Muscle layer of duodenum (tissue), 2 donors: ENCODE measurements at regions not wholly inside any gene's neighbourhood (a gene's known extent, or its start where the extent isn't known, plus 50 kb on each side); places are given as distances from the start of the nearest gene placed in this dataset.

Source experiments
- H3K27ac ChIP-seq: one replicate; pipeline ENCODE4 v1.7.0; 2013; ENCODE audit warnings: mild to moderate bottlenecking, low read length
- H3K27me3 ChIP-seq: one replicate; pipeline ENCODE4 v1.7.0; 2013; ENCODE audit warnings: low read depth, mild to moderate bottlenecking, control low read depth, low read length
- H3K36me3 ChIP-seq, 2 donors: one replicate each; pipeline ENCODE4 v1.7.0; 2013; ENCODE audit warnings: low read length in 2 of 2, control low read depth in 1 of 2, mild to moderate bottlenecking in 1 of 2; ENCODE audit not compliant: insufficient read depth in 2 of 2, control insufficient read depth in 1 of 2
- H3K4me1 ChIP-seq, 2 donors: one replicate each; pipeline ENCODE4 v1.7.0; 2013; ENCODE audit warnings: low read length in 2 of 2, mild to moderate bottlenecking in 2 of 2, control low read depth in 1 of 2, moderate library complexity in 1 of 2; ENCODE audit not compliant: insufficient read depth in 2 of 2, control insufficient read depth in 1 of 2
- H3K4me3 ChIP-seq, 2 donors: one replicate each; pipeline ENCODE4 v1.7.0; 2013; ENCODE audit warnings: low read length in 2 of 2, low read depth in 1 of 2, mild to moderate bottlenecking in 1 of 2
- H3K9me3 ChIP-seq, 2 donors: one replicate each; pipeline ENCODE4 v1.7.0; 2013; ENCODE audit warnings: low read length in 2 of 2, control low read depth in 1 of 2, mild to moderate bottlenecking in 1 of 2; ENCODE audit not compliant: control insufficient read depth in 1 of 2
- donor health status: healthy.

GRCh38 chr3:191695131-191695814 lies 234.3 kb downstream of the PYDC2 start:
- H3K4me1 ChIP-seq: no peaks in the 10 kb centered on the region
- no peaks in the 10 kb centered on the region for H3K9me3 ChIP-seq
- H3K4me3 ChIP-seq: no peak overlapping the region
- no peak overlapping the region for H3K27ac ChIP-seq
- no peaks in the 10 kb centered on the region for H3K27me3 ChIP-seq
- no peaks in the 10 kb centered on the region for H3K36me3 ChIP-seq

- no peaks in the 10 kb centered on the region for H3K4me1 ChIP-seq
- no peaks in the 10 kb centered on the region for H3K9me3 ChIP-seq
- H3K27ac ChIP-seq: no peak overlapping the region
- no peak overlapping the region for H3K4me3 ChIP-seq
- H3K27me3 ChIP-seq: no peaks in the 10 kb centered on the region
- no peaks in the 10 kb centered on the region for H3K36me3 ChIP-seq
These were observed 234.8 kb downstream of the PYDC2 start for GRCh38 chr3:191695815-191696153.

- H3K27me3 ChIP-seq: no peaks in the 10 kb centered on the region
- H3K4me3 ChIP-seq: no peak overlapping the region
- H3K4me1 ChIP-seq: no peaks in the 10 kb centered on the region
- no peaks in the 10 kb centered on the region for H3K9me3 ChIP-seq
- no peaks in the 10 kb centered on the region for H3K36me3 ChIP-seq
- H3K27ac ChIP-seq: no peak overlapping the region
These were observed 235.4 kb downstream of the PYDC2 start for GRCh38 chr3:191696348-191696747.

GRCh38 chr3:191699546-191699945 lies 238.6 kb downstream of the PYDC2 start:
- Histone ChIP-seq H3K4me3 (no peak overlapping the region), H3K27ac (no peak overlapping the region), H3K36me3 (no peaks in the 10 kb centered on the region), H3K4me1 (no peaks in the 10 kb centered on the region), H3K27me3 (no peaks in the 10 kb centered on the region), H3K9me3 (peaks cover 0 to 3% of the 10 kb centered on the region in 2 donors)

- H3K36me3 ChIP-seq: no peaks in the 10 kb centered on the region
- H3K4me3 ChIP-seq: no peak overlapping the region
- peaks cover 0 to 3% of the 10 kb centered on the region in 2 donors for H3K9me3 ChIP-seq
- H3K27me3 ChIP-seq: no peaks in the 10 kb centered on the region
- H3K27ac ChIP-seq: no peak overlapping the region
- H3K4me1 ChIP-seq: no peaks in the 10 kb centered on the region
These were observed 241.2 kb downstream of the PYDC2 start for GRCh38 chr3:191702121-191702520.

GRCh38 chr3:191707817-191708216 lies 246.9 kb downstream of the PYDC2 start:
- no peak overlapping the region for H3K27ac ChIP-seq
- no peak overlapping the region for H3K4me3 ChIP-seq
- no peaks in the 10 kb centered on the region for H3K4me1 ChIP-seq
- no peaks in the 10 kb centered on the region for H3K36me3 ChIP-seq
- peaks cover 0 to 3% of the 10 kb centered on the region in 2 donors for H3K9me3 ChIP-seq
- H3K27me3 ChIP-seq: no peaks in the 10 kb centered on the region

GRCh38 chr3:191715585-191715984 lies 254.6 kb downstream of the PYDC2 start:
- Histone ChIP-seq H3K4me3 (no peak overlapping the region), H3K4me1 (no peaks in the 10 kb centered on the region), H3K9me3 (peaks cover 0 to 3% of the 10 kb centered on the region in 2 donors), H3K27ac (no peak overlapping the region), H3K27me3 (no peaks in the 10 kb centered on the region), H3K36me3 (no peaks in the 10 kb centered on the region)

- H3K27ac ChIP-seq: no peak overlapping the region
- no peaks in the 10 kb centered on the region for H3K36me3 ChIP-seq
- H3K9me3 ChIP-seq: no peaks in the 10 kb centered on the region
- H3K4me1 ChIP-seq: no peaks in the 10 kb centered on the region
- no peaks in the 10 kb centered on the region for H3K27me3 ChIP-seq
- no peak overlapping the region for H3K4me3 ChIP-seq
These were observed 260.5 kb downstream of the PYDC2 start for GRCh38 chr3:191721390-191721861.

GRCh38 chr3:191721990-191722389 lies 261.0 kb downstream of the PYDC2 start:
- Histone ChIP-seq H3K27me3 (no peaks in the 10 kb centered on the region), H3K4me1 (no peaks in the 10 kb centered on the region), H3K36me3 (no peaks in the 10 kb centered on the region), H3K9me3 (no peaks in the 10 kb centered on the region), H3K4me3 (no peak overlapping the region), H3K27ac (no peak overlapping the region)

GRCh38 chr3:191727338-191727737 lies 266.4 kb downstream of the PYDC2 start:
- H3K4me3 ChIP-seq: no peak overlapping the region
- no peaks in the 10 kb centered on the region for H3K36me3 ChIP-seq
- no peak overlapping the region for H3K27ac ChIP-seq
- no peaks in the 10 kb centered on the region for H3K4me1 ChIP-seq
- H3K27me3 ChIP-seq: no peaks in the 10 kb centered on the region
- H3K9me3 ChIP-seq: no peaks in the 10 kb centered on the region

GRCh38 chr3:191728186-191728585 lies 267.2 kb downstream of the PYDC2 start:
- Histone ChIP-seq H3K4me3 (no peak overlapping the region), H3K9me3 (no peaks in the 10 kb centered on the region), H3K36me3 (no peaks in the 10 kb centered on the region), H3K27ac (no peak overlapping the region), H3K4me1 (no peaks in the 10 kb centered on the region), H3K27me3 (no peaks in the 10 kb centered on the region)

- peaks cover 0 to 11% of the 10 kb centered on the region in 2 donors for H3K9me3 ChIP-seq
- no peaks in the 10 kb centered on the region for H3K4me1 ChIP-seq
- no peaks in the 10 kb centered on the region for H3K27me3 ChIP-seq
- no peak overlapping the region for H3K27ac ChIP-seq
- H3K4me3 ChIP-seq: no peak overlapping the region
- H3K36me3 ChIP-seq: no peaks in the 10 kb centered on the region
These were observed 276.8 kb downstream of the PYDC2 start for GRCh38 chr3:191737742-191738141.
